ENCODE measurements at regions not wholly inside any gene's neighbourhood (a gene's known extent, or its start where the extent isn't known, plus 50 kb on each side); places are given as distances from the start of the nearest gene placed in this dataset.

- Histone ChIP-seq H4K20me1 (ENCODE audit: control insufficient read depth, insufficient read depth) (no peaks in the 10 kb centered on the region), H3K79me2 (ENCODE audit: control insufficient read depth, insufficient read depth, low read length) (no peaks in the 10 kb centered on the region), H3K36me3 (ENCODE audit: control insufficient read depth in 2 of 2, insufficient read depth in 2 of 2, low read length in 1 of 2) (no peaks in the 10 kb centered on the region), H3K27ac (ENCODE audit: control insufficient read depth, insufficient read depth) (no peak overlapping the region), H3K9me3 (replicated peaks; ENCODE audit: control insufficient read depth, insufficient read depth, low read length) (no peaks in the 10 kb centered on the region; the same call in 2 of the 3 replicates), H3K4me1 (ENCODE audit: control insufficient read depth, insufficient read depth, low read length) (no peaks in the 10 kb centered on the region), H3K27me3 (replicated peaks in 1 of 2; ENCODE audit: control insufficient read depth in 2 of 2, insufficient read depth in 2 of 2, low read length in 1 of 2) (no peaks in the 10 kb centered on the region), H2AFZ (ENCODE audit: control insufficient read depth, low read depth, low read length) (no peak overlapping the region), H3K9ac (ENCODE audit: control insufficient read depth, insufficient read depth, low read length) (no peak overlapping the region), H3K4me3 (no peak overlapping the region), H3K4me2 (ENCODE audit: control insufficient read depth, insufficient read depth) (no peak overlapping the region)
- CTCF ChIA-PET, result no interaction called here
- in situ Hi-C loops (cut with MboI) (no loop called here), intact Hi-C loops (cut with micrococcal nuclease; ENCODE audit: unreplicated experiment) (no loop called here)
- 45% methylated on average over 2 of the region's 2 CpGs for WGBS (ENCODE audit: insufficient coverage, insufficient replicate concordance, low lambda C conversion rate, missing lambda C conversion rate)
- DNase-seq (ENCODE audit: low read depth, low spot score) (no peak), ATAC-seq (no peak), FAIRE-seq (no peak)
- no TSS peak for BruUV-seq (replicated peaks)
- POLR2A ChIA-PET, result no interaction called here
- RAD21 ChIA-PET (ENCODE audit: unreplicated experiment), result no interaction called here
- SMC1A ChIA-PET (ENCODE audit: uncharacterized antibody, unreplicated experiment), result no interaction called here
- TF ChIP-seq BRCA1 (IDR thresholded peaks at IDR 0.05; ENCODE audit: low read depth, low read length), result no peak
- TF ChIP-seq PRDM15 (CRISPR knock-in tag; IDR thresholded peaks at IDR 0.05), result no peak
- no peak for TF ChIP-seq PAX5 (IDR thresholded peaks at IDR 0.05; ENCODE audit: borderline replicate concordance, low read depth, low read length)
- no peak for TF ChIP-seq IKZF1 (conservative IDR thresholded peaks at IDR 0.05)
- no peak for TF ChIP-seq SIN3A (IDR thresholded peaks at IDR 0.05; ENCODE audit: low read depth, low read length)
- TF ChIP-seq EED (IDR thresholded peaks at IDR 0.05; ENCODE audit: low read depth), result no peak
- TF ChIP-seq PAX8 (IDR thresholded peaks at IDR 0.05), result no peak
- TF ChIP-seq ZNF274 (IDR thresholded peaks at IDR 0.05; ENCODE audit: insufficient read depth, insufficient read length), result no peak
- TF ChIP-seq SIX5 (IDR thresholded peaks at IDR 0.05; ENCODE audit: low read depth, low read length, severe bottlenecking), result no peak
- TF ChIP-seq NFIC (IDR thresholded peaks at IDR 0.05; ENCODE audit: low read depth, low read length), result no peak
- no peak for TF ChIP-seq CUX1 (IDR thresholded peaks at IDR 0.05; ENCODE audit: insufficient replicate concordance, low read depth, low read length)
- no peak for TF ChIP-seq ZNF687 (IDR thresholded peaks at IDR 0.05)
These were observed 126.9 kb upstream of the BCOR start for GRCh38 chrX:40224658-40225057.
